H1 (cell line): ENCODE measurements at regions not wholly inside any gene's neighbourhood (a gene's known extent, or its start where the extent isn't known, plus 50 kb on each side); places are given as distances from the start of the nearest gene placed in this dataset.
"Not testable (repeated sequence)": the region's sequence is repeated elsewhere in the genome, so short reads cannot be mapped to it uniquely, and the experiment has no call there.

Experiments used
- CTCF ChIA-PET: fragments of 300-600 bp; sonication (Branson Sonifier 250); formaldehyde crosslinking; loops from one replicate; lab custom pipeline; 2021; ENCODE audit not compliant: partially characterized antibody; lab: Charles Lee
- POLR2A ChIA-PET: fragments of 300-600 bp; sonication (Branson Sonifier 250); formaldehyde crosslinking; loops from one replicate; lab custom pipeline; 2021; ENCODE audit warnings: inconsistent platforms; ENCODE audit not compliant: partially characterized antibody; lab: Charles Lee
- DNase-seq, 2 experiments: peaks; one replicate each; pipeline versions ENCODE4 v3.0.0 to v3.0.0-alpha.2; 2010 to 2022; ENCODE audit warnings: low spot score in 2 of 2, low read depth in 1 of 2, mixed read lengths in 1 of 2
- FAIRE-seq: peaks from 2 replicates; lab custom pipeline; 2011; peaks lifted over from hg19 to GRCh38; lab: Jason Lieb, UNC
- H2AFZ ChIP-seq: 2 replicates; pipeline ENCODE4 v1.8.1; 2012; ENCODE audit warnings: low read length, inconsistent platforms
- H2AK5ac ChIP-seq: 2 replicates; pipeline ENCODE4 v1.6.1; 2013; ENCODE audit warnings: low read depth, low read length
- H2BK120ac ChIP-seq: replicated peaks from 2 replicates; pipeline ENCODE3; 2013; ENCODE audit warnings: low read depth, low read length, inconsistent platforms
- H2BK12ac ChIP-seq: 2 replicates; pipeline ENCODE4 v1.6.1; 2013; ENCODE audit warnings: low read depth, low read length
- H2BK15ac ChIP-seq: 2 replicates; pipeline ENCODE4 v1.6.1; 2013; ENCODE audit warnings: low read length
- H2BK20ac ChIP-seq: 2 replicates; pipeline ENCODE4 v1.6.1; 2013; ENCODE audit warnings: low read length
- H2BK5ac ChIP-seq: 2 replicates; pipeline ENCODE4 v1.6.1; 2013; ENCODE audit warnings: low read depth, low read length
- H3K14ac ChIP-seq: 2 replicates; pipeline ENCODE4 v1.6.1; 2013; ENCODE audit warnings: inconsistent platforms; ENCODE audit not compliant: insufficient read length
- H3K18ac ChIP-seq: 2 replicates; pipeline ENCODE4 v1.6.1; 2013; ENCODE audit warnings: low read length; ENCODE audit errors: extremely low read depth
- H3K23ac ChIP-seq: 2 replicates; pipeline ENCODE4 v1.6.1; 2013; ENCODE audit warnings: inconsistent platforms; ENCODE audit not compliant: insufficient read length
- H3K23me2 ChIP-seq: 2 replicates; pipeline ENCODE4 v1.6.1; 2013; ENCODE audit warnings: low read depth, low read length
- H3K27ac ChIP-seq: 2 replicates; pipeline ENCODE4 v1.6.1; 2011; ENCODE audit warnings: low read depth, low read length, inconsistent platforms
- H3K27me3 ChIP-seq, 4 experiments: replicated peaks in 1 of 4; 1 replicate in 1 of 4; 2 replicates in 3 of 4; pipeline versions ENCODE4 v1.6.1 to v1.8.1; 2011 to 2013; ENCODE audit warnings: low read length in 3 of 4, mild to moderate bottlenecking in 3 of 4, inconsistent platforms in 2 of 4, mixed read lengths in 2 of 4, moderate library complexity in 1 of 4; ENCODE audit not compliant: control insufficient read depth in 3 of 4, insufficient read depth in 3 of 4; ENCODE audit errors: extremely low read depth in 1 of 4
- H3K36me3 ChIP-seq, 4 experiments: 2 replicates each; pipeline versions ENCODE4 v1.6.1 to v1.8.1; 2011 to 2013; ENCODE audit warnings: mild to moderate bottlenecking in 4 of 4, low read length in 3 of 4, moderate library complexity in 2 of 4, control low read depth in 1 of 4, inconsistent platforms in 1 of 4; ENCODE audit not compliant: insufficient read depth in 4 of 4, control insufficient read depth in 2 of 4
- H3K4ac ChIP-seq: replicated peaks from 2 replicates; pipeline ENCODE3; 2013; ENCODE audit warnings: low read length, low read depth, mixed read lengths, inconsistent platforms; ENCODE audit not compliant: insufficient read length
- H3K4me1 ChIP-seq, 4 experiments: replicated peaks in 1 of 4; 1 replicate in 1 of 4; 2 replicates in 3 of 4; pipeline versions ENCODE4 v1.6.1 to v1.8.1; 2011 to 2013; ENCODE audit warnings: low read length in 3 of 4, inconsistent platforms in 2 of 4, mixed read lengths in 1 of 4; ENCODE audit not compliant: insufficient read depth in 4 of 4, control insufficient read depth in 3 of 4
- H3K4me2 ChIP-seq, 2 experiments: 2 replicates each; pipeline versions ENCODE4 v1.6.1 to v1.8.1; 2011 to 2013; ENCODE audit warnings: low read depth in 2 of 2, low read length in 2 of 2, control low read depth in 1 of 2, inconsistent platforms in 1 of 2, mild to moderate bottlenecking in 1 of 2; ENCODE audit not compliant: insufficient read depth in 1 of 2
- H3K4me3 ChIP-seq, 4 experiments: fragments of 200-600, 300-600 bp in 1 of 4; sonication (generic), shearing (Covaris generic), sonication (Bioruptor Twin) in 1 of 4; 2 replicates each; pipeline versions ENCODE4 v1.5.1 to v1.8.1; 2011 to 2016; ENCODE audit warnings: low read length in 4 of 4, low read depth in 3 of 4, control low read depth in 2 of 4, inconsistent platforms in 2 of 4, mild to moderate bottlenecking in 2 of 4, mixed read lengths in 1 of 4, moderate library complexity in 1 of 4; ENCODE audit not compliant: insufficient read depth in 2 of 4; ENCODE audit errors: extremely low read depth in 1 of 4
- H3K56ac ChIP-seq: replicated peaks from 2 replicates; pipeline ENCODE3; 2013; ENCODE audit warnings: low read depth, mild to moderate bottlenecking, mixed read lengths, low read length, inconsistent platforms; ENCODE audit not compliant: insufficient read length
- H3K79me1 ChIP-seq: 2 replicates; pipeline ENCODE4 v1.6.1; 2013; ENCODE audit warnings: low read depth, low read length, control low read depth
- H3K79me2 ChIP-seq, 2 experiments: 2 replicates each; pipeline versions ENCODE4 v1.6.1 to v1.8.1; 2012 to 2013; ENCODE audit warnings: low read length in 2 of 2, mild to moderate bottlenecking in 2 of 2, inconsistent platforms in 1 of 2; ENCODE audit not compliant: insufficient read depth in 2 of 2, control insufficient read depth in 1 of 2
- H3K9ac ChIP-seq, 4 experiments: replicated peaks in 1 of 4; 1 replicate in 1 of 4; 2 replicates in 3 of 4; pipeline versions ENCODE4 v1.6.1 to v1.8.1; 2011 to 2013; ENCODE audit warnings: low read depth in 3 of 4, low read length in 3 of 4, control low read depth in 2 of 4, mild to moderate bottlenecking in 2 of 4, moderate library complexity in 2 of 4, inconsistent platforms in 1 of 4; ENCODE audit errors: extremely low read depth in 1 of 4
- H3K9me3 ChIP-seq, 2 experiments: 2 replicates each; pipeline versions ENCODE4 v1.6.1 to v1.8.1; 2012 to 2013; ENCODE audit warnings: mild to moderate bottlenecking in 2 of 2, moderate library complexity in 2 of 2, control low read depth in 1 of 2, inconsistent platforms in 1 of 2, low read depth in 1 of 2, low read length in 1 of 2, mixed read lengths in 1 of 2; ENCODE audit not compliant: insufficient read depth in 2 of 2
- H4K20me1 ChIP-seq, 2 experiments: replicated peaks in 1 of 2; 2 replicates each; pipeline versions ENCODE3 to v1.8.1; 2011 to 2013; ENCODE audit warnings: inconsistent platforms in 2 of 2, low read length in 2 of 2, mild to moderate bottlenecking in 1 of 2; ENCODE audit not compliant: insufficient read depth in 2 of 2, control insufficient read depth in 1 of 2
- H4K5ac ChIP-seq: 2 replicates; pipeline ENCODE4 v1.6.1; 2013; ENCODE audit warnings: low read length, low read depth, mixed read lengths, inconsistent platforms; ENCODE audit not compliant: insufficient read length
- H4K8ac ChIP-seq: 2 replicates; pipeline ENCODE4 v1.8.0; 2013; ENCODE audit warnings: mild to moderate bottlenecking, moderate library complexity, low read length, inconsistent platforms; ENCODE audit not compliant: insufficient read depth; ENCODE audit errors: extremely low read depth
- H4K91ac ChIP-seq: replicated peaks from 2 replicates; pipeline ENCODE3; 2013; ENCODE audit warnings: low read length, mixed read lengths, inconsistent platforms; ENCODE audit not compliant: insufficient read length
- WGBS, 2 experiments: shearing (Covaris generic) in 1 of 2; methylation state at CpG; one replicate each; pipeline versions ENCODE4 v1.1.6 to v1.1.7; 2013 to 2015; ENCODE audit warnings: low lambda C conversion rate in 2 of 2, mixed read lengths in 2 of 2, inconsistent platforms in 1 of 2, low coverage in 1 of 2, missing lambda C conversion rate in 1 of 2; ENCODE audit not compliant: insufficient replicate concordance in 2 of 2, insufficient coverage in 1 of 2, insufficient read length in 1 of 2; ENCODE audit errors: extremely low coverage in 1 of 2, missing lambda C conversion rate in 1 of 2; 5-methylcytosine and 5-hydroxymethylcytosine counted together

DNA sequence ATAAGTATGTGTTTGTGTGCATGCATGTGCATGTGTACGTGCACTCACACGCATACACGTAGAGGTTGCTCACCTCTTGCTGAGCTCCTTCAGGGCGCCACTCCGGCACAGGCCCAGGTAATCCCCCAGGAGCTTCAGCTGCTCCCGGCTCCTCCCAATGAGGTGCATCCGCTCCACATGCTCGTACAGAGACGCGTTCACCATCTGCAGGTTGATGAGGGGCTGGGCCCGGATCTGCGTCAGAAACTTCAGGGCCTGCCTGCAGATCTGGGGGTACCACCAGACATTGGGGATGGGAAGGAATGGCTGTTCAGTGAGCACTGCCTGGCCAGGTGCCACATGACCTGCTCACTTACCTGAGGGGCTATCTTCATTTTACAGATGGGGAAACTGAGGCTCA, 127.0 kb downstream of the LRRC37A3 start:
- H3K14ac ChIP-seq, H3K27me3 ChIP-seq, H3K79me1 ChIP-seq, FAIRE-seq, H3K4me1 ChIP-seq, H4K91ac ChIP-seq, H3K18ac ChIP-seq, H3K23ac ChIP-seq, H2BK120ac ChIP-seq, POLR2A ChIA-PET, H2AK5ac ChIP-seq, H3K23me2 ChIP-seq, H2BK5ac ChIP-seq, H2BK20ac ChIP-seq, DNase-seq, H3K4ac ChIP-seq, H3K4me2 ChIP-seq, H3K56ac ChIP-seq, H3K79me2 ChIP-seq, CTCF ChIA-PET, H3K9me3 ChIP-seq, H2BK12ac ChIP-seq, H4K20me1 ChIP-seq, H3K27ac ChIP-seq, H4K5ac ChIP-seq, H2BK15ac ChIP-seq, H3K4me3 ChIP-seq, H4K8ac ChIP-seq, H3K9ac ChIP-seq, H2AFZ ChIP-seq, H3K36me3 ChIP-seq: not testable (repeated sequence)
- 87% methylated on average over 12 of the region's 12 CpGs; no CpG with 5 or more reads in 1 of the 2 experiments for WGBS, 2 experiments

DNA sequence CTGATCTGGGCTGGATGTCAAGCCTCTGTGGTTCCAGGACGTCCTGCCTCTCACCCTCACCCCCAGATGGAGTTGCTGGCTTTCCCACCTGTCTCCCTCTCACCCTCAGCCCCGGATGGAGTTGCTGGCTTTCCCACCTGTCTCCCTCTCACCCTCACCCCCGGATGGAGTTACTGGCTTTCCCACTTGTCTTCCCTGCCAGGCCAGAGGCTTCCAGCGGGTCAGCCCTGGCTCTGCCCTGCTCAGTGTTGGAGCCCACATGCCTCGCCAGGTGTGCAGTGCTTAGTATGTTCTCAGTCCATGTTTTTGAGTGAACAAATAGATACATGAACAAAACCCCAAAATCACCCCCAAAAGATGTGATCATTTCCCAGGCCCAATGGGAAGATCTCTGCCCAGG, 127.6 kb downstream of the LRRC37A3 start:
- POLR2A ChIA-PET, H3K4me3 ChIP-seq, H3K9me3 ChIP-seq, H2BK5ac ChIP-seq, H3K4ac ChIP-seq, H3K4me1 ChIP-seq, H3K23ac ChIP-seq, H4K20me1 ChIP-seq, DNase-seq, H3K79me2 ChIP-seq, H2AFZ ChIP-seq, H4K8ac ChIP-seq, H3K36me3 ChIP-seq, H3K23me2 ChIP-seq, H3K9ac ChIP-seq, H2BK15ac ChIP-seq, H2AK5ac ChIP-seq, H3K4me2 ChIP-seq, H4K91ac ChIP-seq, H3K56ac ChIP-seq, H3K18ac ChIP-seq, H4K5ac ChIP-seq, H3K14ac ChIP-seq, CTCF ChIA-PET, H3K79me1 ChIP-seq, H2BK12ac ChIP-seq, H3K27me3 ChIP-seq, FAIRE-seq, H3K27ac ChIP-seq, H2BK20ac ChIP-seq, H2BK120ac ChIP-seq: not testable (repeated sequence)
- WGBS, 2 experiments: 86% methylated on average over 3 of the region's 5 CpGs; no CpG with 5 or more reads in 1 of the 2 experiments
